ENCODE measurements at regions not wholly inside any gene's neighbourhood (a gene's known extent, or its start where the extent isn't known, plus 50 kb on each side); places are given as distances from the start of the nearest gene placed in this dataset.
A peak's percentile ranks its signal among the peaks of the same experiment; 100 is the strongest.
"Not testable (repeated sequence)": the region's sequence is repeated elsewhere in the genome, so short reads cannot be mapped to it uniquely, and the experiment has no call there.

GRCh38 chr7:149681274-149681673 is 92.1 kb downstream of the ZNF467 start:
- H3K27me3 Mint-ChIP-seq (ENCODE audit: low read depth) = peaks cover 33% of the 10 kb centered on the region
- H3K4me1 Mint-ChIP-seq = no peaks in the 10 kb centered on the region
- H3K4me3 Mint-ChIP-seq = no peak overlapping the region
- TF ChIP-seq CTCF (conservative IDR thresholded peaks at IDR 0.05) = no peak
- H3K27ac Mint-ChIP-seq (ENCODE audit: unreplicated experiment) = no peak overlapping the region
- peaks cover 3% of the 10 kb centered on the region for H3K36me3 Mint-ChIP-seq (ENCODE audit: low read depth)
- H3K9me3 Mint-ChIP-seq = peaks cover 15% of the 10 kb centered on the region
- DNase-seq (ENCODE audit: low read depth, low spot score) = no peak

- Mint-ChIP-seq H3K4me1 (no peaks in the 10 kb centered on the region), H3K4me3 (no peak overlapping the region), H3K36me3 (ENCODE audit: low read depth) (peaks cover 3% of the 10 kb centered on the region), H3K9me3 (peaks cover 15% of the 10 kb centered on the region), H3K27me3 (ENCODE audit: low read depth) (peaks cover 31% of the 10 kb centered on the region), H3K27ac (ENCODE audit: unreplicated experiment) (no peak overlapping the region)
- no peak for DNase-seq (ENCODE audit: low read depth, low spot score)
- TF ChIP-seq CTCF (conservative IDR thresholded peaks at IDR 0.05) = no peak
Observed at GRCh38 chr7:149680331-149681025, 92.9 kb downstream of the ZNF467 start.

GRCh38 chr7:149674728-149675385 is 98.5 kb downstream of the ZNF467 start:
- not testable (repeated sequence) for DNase-seq (ENCODE audit: low read depth, low spot score); H3K4me1 Mint-ChIP-seq; H3K27ac Mint-ChIP-seq (ENCODE audit: unreplicated experiment); H3K4me3 Mint-ChIP-seq; H3K36me3 Mint-ChIP-seq (ENCODE audit: low read depth); H3K9me3 Mint-ChIP-seq
- H3K27me3 Mint-ChIP-seq (ENCODE audit: low read depth) = peaks cover 52% of the 10 kb centered on the region

- no peaks in the 10 kb centered on the region for H3K4me1 Mint-ChIP-seq
- no peak overlapping the region for H3K27ac Mint-ChIP-seq (ENCODE audit: unreplicated experiment)
- peaks cover 54% of the 10 kb centered on the region for H3K27me3 Mint-ChIP-seq (ENCODE audit: low read depth)
- H3K36me3 Mint-ChIP-seq (ENCODE audit: low read depth) = no peaks in the 10 kb centered on the region
- no peak for DNase-seq (ENCODE audit: low read depth, low spot score)
- H3K4me3 Mint-ChIP-seq = no peak overlapping the region
- TF ChIP-seq CTCF (conservative IDR thresholded peaks at IDR 0.05) = no peak
- H3K9me3 Mint-ChIP-seq = peaks cover 4% of the 10 kb centered on the region
Observed at GRCh38 chr7:149673006-149673405, 100.4 kb downstream of the ZNF467 start.

- no peak for TF ChIP-seq CTCF (conservative IDR thresholded peaks at IDR 0.05)
- H3K27ac Mint-ChIP-seq (ENCODE audit: unreplicated experiment) = no peak overlapping the region
- no peaks in the 10 kb centered on the region for H3K36me3 Mint-ChIP-seq (ENCODE audit: low read depth)
- H3K4me1 Mint-ChIP-seq = no peaks in the 10 kb centered on the region
- H3K4me3 Mint-ChIP-seq = no peak overlapping the region
- H3K9me3 Mint-ChIP-seq = no peaks in the 10 kb centered on the region
- no peak for DNase-seq (ENCODE audit: low read depth, low spot score)
- H3K27me3 Mint-ChIP-seq (ENCODE audit: low read depth) = peaks cover 57% of the 10 kb centered on the region
Observed at GRCh38 chr7:149670288-149670687, 103.1 kb downstream of the ZNF467 start.

GRCh38 chr7:149669121-149669818 is 104.1 kb downstream of the ZNF467 start:
- no peak for DNase-seq (ENCODE audit: low read depth, low spot score)
- Mint-ChIP-seq H3K4me1 (no peaks in the 10 kb centered on the region), H3K27ac (ENCODE audit: unreplicated experiment) (no peak overlapping the region), H3K36me3 (ENCODE audit: low read depth) (no peaks in the 10 kb centered on the region), H3K4me3 (no peak overlapping the region), H3K9me3 (no peaks in the 10 kb centered on the region), H3K27me3 (ENCODE audit: low read depth) (peaks cover 53% of the 10 kb centered on the region)
- peak; percentile 52 for TF ChIP-seq CTCF (conservative IDR thresholded peaks at IDR 0.05)
